ENCODE measurements at regions not wholly inside any gene's neighbourhood (a gene's known extent, or its start where the extent isn't known, plus 50 kb on each side); places are given as distances from the start of the nearest gene placed in this dataset.

- TF ChIP-seq RAD21 (IDR thresholded peaks at IDR 0.05; ENCODE audit: low read depth), result no peak
- no peak for TF ChIP-seq CEBPB (IDR thresholded peaks at IDR 0.05; ENCODE audit: low read depth)
- no peak for TF ChIP-seq POLR2AphosphoS5 (IDR thresholded peaks at IDR 0.05; ENCODE audit: low read depth, low read length)
- TF ChIP-seq TCF7L2 (IDR thresholded peaks at IDR 0.05; ENCODE audit: borderline replicate concordance, extremely low read depth, insufficient read depth, insufficient read length), result no peak
- TF ChIP-seq ZFX (IDR thresholded peaks at IDR 0.05), result no peak
- no peak for TF ChIP-seq ZBTB33 (IDR thresholded peaks at IDR 0.05; ENCODE audit: extremely low read depth, insufficient replicate concordance, low read length)
- TF ChIP-seq, protein P1, sequence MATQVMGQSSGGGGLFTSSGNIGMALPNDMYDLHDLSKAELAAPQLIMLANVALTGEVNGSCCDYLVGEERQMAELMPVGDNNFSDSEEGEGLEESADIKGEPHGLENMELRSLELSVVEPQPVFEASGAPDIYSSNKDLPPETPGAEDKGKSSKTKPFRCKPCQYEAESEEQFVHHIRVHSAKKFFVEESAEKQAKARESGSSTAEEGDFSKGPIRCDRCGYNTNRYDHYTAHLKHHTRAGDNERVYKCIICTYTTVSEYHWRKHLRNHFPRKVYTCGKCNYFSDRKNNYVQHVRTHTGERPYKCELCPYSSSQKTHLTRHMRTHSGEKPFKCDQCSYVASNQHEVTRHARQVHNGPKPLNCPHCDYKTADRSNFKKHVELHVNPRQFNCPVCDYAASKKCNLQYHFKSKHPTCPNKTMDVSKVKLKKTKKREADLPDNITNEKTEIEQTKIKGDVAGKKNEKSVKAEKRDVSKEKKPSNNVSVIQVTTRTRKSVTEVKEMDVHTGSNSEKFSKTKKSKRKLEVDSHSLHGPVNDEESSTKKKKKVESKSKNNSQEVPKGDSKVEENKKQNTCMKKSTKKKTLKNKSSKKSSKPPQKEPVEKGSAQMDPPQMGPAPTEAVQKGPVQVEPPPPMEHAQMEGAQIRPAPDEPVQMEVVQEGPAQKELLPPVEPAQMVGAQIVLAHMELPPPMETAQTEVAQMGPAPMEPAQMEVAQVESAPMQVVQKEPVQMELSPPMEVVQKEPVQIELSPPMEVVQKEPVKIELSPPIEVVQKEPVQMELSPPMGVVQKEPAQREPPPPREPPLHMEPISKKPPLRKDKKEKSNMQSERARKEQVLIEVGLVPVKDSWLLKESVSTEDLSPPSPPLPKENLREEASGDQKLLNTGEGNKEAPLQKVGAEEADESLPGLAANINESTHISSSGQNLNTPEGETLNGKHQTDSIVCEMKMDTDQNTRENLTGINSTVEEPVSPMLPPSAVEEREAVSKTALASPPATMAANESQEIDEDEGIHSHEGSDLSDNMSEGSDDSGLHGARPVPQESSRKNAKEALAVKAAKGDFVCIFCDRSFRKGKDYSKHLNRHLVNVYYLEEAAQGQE (IDR thresholded peaks at IDR 0.05; ENCODE audit: low read depth), result no peak
- TF ChIP-seq POLR2A (IDR thresholded peaks at IDR 0.05; ENCODE audit: borderline replicate concordance, extremely low read depth, insufficient read depth, insufficient read length), result no peak
- TF ChIP-seq, protein P2, sequence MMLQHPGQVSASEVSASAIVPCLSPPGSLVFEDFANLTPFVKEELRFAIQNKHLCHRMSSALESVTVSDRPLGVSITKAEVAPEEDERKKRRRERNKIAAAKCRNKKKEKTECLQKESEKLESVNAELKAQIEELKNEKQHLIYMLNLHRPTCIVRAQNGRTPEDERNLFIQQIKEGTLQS (IDR thresholded peaks at IDR 0.05), result no peak
- TF ChIP-seq YY1 (IDR thresholded peaks at IDR 0.05; ENCODE audit: extremely low read depth, insufficient replicate concordance, low read depth, low read length), result no peak
- no peak for TF ChIP-seq SIN3A (IDR thresholded peaks at IDR 0.05; ENCODE audit: low read depth)
- no peak for TF ChIP-seq FOSL1 (IDR thresholded peaks at IDR 0.05; ENCODE audit: low read depth)
- TF ChIP-seq MAX (IDR thresholded peaks at IDR 0.05), result no peak
- TF ChIP-seq ELF1 (IDR thresholded peaks at IDR 0.05; ENCODE audit: borderline replicate concordance, low read depth), result no peak
- TF ChIP-seq ZNF274 (IDR thresholded peaks at IDR 0.05; ENCODE audit: low read depth, low read length), result no peak
- TF ChIP-seq EZH2 (IDR thresholded peaks at IDR 0.05), result no peak
- no peak for TF ChIP-seq CTCF (IDR thresholded peaks at IDR 0.05 in 2 of 3, conservative IDR thresholded peaks at IDR 0.05 in 1 of 3; ENCODE audit: borderline replicate concordance in 1 of 3, insufficient read depth in 1 of 3, low read depth in 2 of 3, low read length in 2 of 3)
- Histone ChIP-seq H3K4me1 (ENCODE audit: control insufficient read depth in 1 of 2, insufficient read depth in 2 of 2, low read length in 2 of 2) (no peaks in the 10 kb centered on the region), H2AFZ (ENCODE audit: low read depth, low read length, poor library complexity, severe bottlenecking) (no peak overlapping the region), H3K9me2 (ENCODE audit: insufficient read depth) (no peaks in the 10 kb centered on the region; the same call in 1 of the 2 replicates), H3K27ac (ENCODE audit: low read depth, low read length) (no peak overlapping the region), H3K79me2 (ENCODE audit: insufficient read depth, low read length) (no peaks in the 10 kb centered on the region), H3K9ac (ENCODE audit: low read length) (no peak overlapping the region), H3K9me3 (ENCODE audit: control insufficient read depth in 1 of 2, insufficient read depth in 1 of 2, low read depth in 1 of 2, low read length in 2 of 2) (no peaks in the 10 kb centered on the region), H3K36me3 (ENCODE audit: control insufficient read depth in 1 of 2, insufficient read depth in 2 of 2, low read length in 2 of 2) (no peaks in the 10 kb centered on the region), H3K4me2 (ENCODE audit: low read length) (no peak overlapping the region), H4K20me1 (ENCODE audit: insufficient read depth) (no peaks in the 10 kb centered on the region), H3K4me3 (replicated peaks in 1 of 2; ENCODE audit: low read depth in 1 of 2, low read length in 2 of 2) (no peak overlapping the region), H3K27me3 (ENCODE audit: insufficient read depth, low read length) (no peaks in the 10 kb centered on the region)
- intact Hi-C loops (cut with micrococcal nuclease), result no loop called here
- BruUV-seq (replicated peaks), result no TSS peak
- RAD21 ChIA-PET (ENCODE audit: low non-redundant PET in 1 of 2, low total read pairs in 2 of 2, uncharacterized antibody in 2 of 2, unreplicated experiment in 2 of 2), result no interaction called here
- CTCF ChIA-PET, result no interaction called here
- POLR2A ChIA-PET, result no interaction called here
- DNase-seq (ENCODE audit: low read depth, low spot score), result no peak
- ATAC-seq, result no peak
Measured at GRCh38 chr4:117481742-117482141, 396.4 kb upstream of the TRAM1L1 start.

All from HCT116 (cell line).